ENCODE measurements at regions not wholly inside any gene's neighbourhood (a gene's known extent, or its start where the extent isn't known, plus 50 kb on each side); places are given as distances from the start of the nearest gene placed in this dataset.

- in situ Hi-C loops (cut with HindIII; ENCODE audit: extremely low pct_ligation_motif_present, low pct_unique_long_range_greater_than_20kb) (no loop called here), intact Hi-C loops (cut with micrococcal nuclease; ENCODE audit: unreplicated experiment) (no loop called here)
- WGBS (ENCODE audit: low lambda C conversion rate): 83% methylated on average over 6 of the region's 6 CpGs
- H3K27me3 ChIP-seq (ENCODE audit: control insufficient read depth in 1 of 2, insufficient read depth in 2 of 2, low read length in 2 of 2): no peaks in the 10 kb centered on the region
- no peaks in the 10 kb centered on the region for H3K9me3 ChIP-seq (ENCODE audit: low read length)
- H2AFZ ChIP-seq (ENCODE audit: low read length): no peak overlapping the region
- ATAC-seq (no peak), FAIRE-seq (no peak), DNase-seq (ENCODE audit: low spot score) (no peak)
- no TSS peak for BruUV-seq (replicated peaks)
- no peaks in the 10 kb centered on the region for H4K20me1 ChIP-seq (ENCODE audit: insufficient read depth, low read length)
- ChIA-PET CTCF (ENCODE audit: low intra/inter-chr PET ratio, low total read pairs) (no interaction called here), POLR2A (no interaction called here)
- no peaks in the 10 kb centered on the region for H3K36me3 ChIP-seq (replicated peaks in 1 of 2; ENCODE audit: control insufficient read depth in 1 of 2, insufficient read depth in 2 of 2, low read length in 2 of 2)
- no peak overlapping the region for H3K9ac ChIP-seq (ENCODE audit: insufficient read depth, low read depth, low read length)
- no peak overlapping the region for H3K27ac ChIP-seq (ENCODE audit: extremely low read length, insufficient read depth, low read length)
- TF ChIP-seq FOXO4 (CRISPR knock-in tag; conservative IDR thresholded peaks at IDR 0.05): no peak
- no peak for TF ChIP-seq ZNF558 (CRISPR knock-in tag; IDR thresholded peaks at IDR 0.05; ENCODE audit: borderline replicate concordance)
- TF ChIP-seq ZNF136 (CRISPR knock-in tag; IDR thresholded peaks at IDR 0.05; ENCODE audit: low read depth): no peak
- TF ChIP-seq MXD4 (CRISPR knock-in tag; IDR thresholded peaks at IDR 0.05): no peak
- no peak for TF ChIP-seq RCOR2 (CRISPR knock-in tag; IDR thresholded peaks at IDR 0.05)
- TF ChIP-seq SKI (IDR thresholded peaks at IDR 0.05; ENCODE audit: partially characterized antibody): no peak
- no peak for TF ChIP-seq REST (IDR thresholded peaks at IDR 0.05; ENCODE audit: borderline replicate concordance in 1 of 2, low read depth in 1 of 2, low read length in 2 of 2)
- TF ChIP-seq CHD4 (IDR thresholded peaks at IDR 0.05; ENCODE audit: borderline replicate concordance, low read length): no peak
- no peak for TF ChIP-seq ZNF296 (CRISPR knock-in tag; conservative IDR thresholded peaks at IDR 0.05)
- H3K4me2 ChIP-seq (ENCODE audit: low read depth, low read length): no peak overlapping the region
- H3K79me2 ChIP-seq (ENCODE audit: insufficient read depth, low read length): no peaks in the 10 kb centered on the region
- H3K4me3 ChIP-seq (replicated peaks in 1 of 3; ENCODE audit: insufficient read depth in 1 of 3, low read depth in 2 of 3, low read length in 3 of 3): no peak overlapping the region
- no peaks in the 10 kb centered on the region for H3K4me1 ChIP-seq (ENCODE audit: insufficient read depth, low read length)
These were observed 218.6 kb downstream of the SEMA6A start for GRCh38 chr5:116355819-116356601.
